OCI-LY1 (cell line): ENCODE measurements at regions not wholly inside any gene's neighbourhood (a gene's known extent, or its start where the extent isn't known, plus 50 kb on each side); places are given as distances from the start of the nearest gene placed in this dataset.

Experiments used
- EZH2 ChIP-seq: fragments of 200-600 bp; sonication (generic), shearing (Covaris generic); IDR thresholded peaks from 2 replicates; pipeline ENCODE4 v1.8.0; 2017; ENCODE audit warnings: borderline replicate concordance, mixed run types, mild to moderate bottlenecking, antibody characterized with exemption, low read length, moderate library complexity, mixed read lengths
- TF ChIP-seq, protein P1 (sequence below): fragments of 200-600 bp; sonication (generic), shearing (Covaris generic); IDR thresholded peaks from 2 replicates; pipeline ENCODE4 v1.5.1; 2017; ENCODE audit warnings: mild to moderate bottlenecking, antibody characterized with exemption, low read length, moderate library complexity, mixed read lengths

DNA sequence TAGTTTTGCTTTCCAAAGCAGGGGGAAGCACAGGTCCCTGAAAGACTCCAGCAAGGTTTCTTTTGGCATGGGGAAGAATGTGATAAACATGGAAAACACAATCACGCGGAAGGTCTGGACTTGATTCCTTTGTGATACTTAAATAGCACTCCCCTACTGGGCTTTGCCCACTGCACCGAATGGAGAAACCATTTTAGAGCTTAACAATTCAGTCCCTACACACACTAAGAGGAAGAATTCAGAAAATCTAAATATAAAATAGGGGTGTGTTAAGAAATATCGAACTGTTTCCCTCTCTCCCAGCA is 71.4 kb upstream of the NHSL1 start:
- TF ChIP-seq, protein P1, sequence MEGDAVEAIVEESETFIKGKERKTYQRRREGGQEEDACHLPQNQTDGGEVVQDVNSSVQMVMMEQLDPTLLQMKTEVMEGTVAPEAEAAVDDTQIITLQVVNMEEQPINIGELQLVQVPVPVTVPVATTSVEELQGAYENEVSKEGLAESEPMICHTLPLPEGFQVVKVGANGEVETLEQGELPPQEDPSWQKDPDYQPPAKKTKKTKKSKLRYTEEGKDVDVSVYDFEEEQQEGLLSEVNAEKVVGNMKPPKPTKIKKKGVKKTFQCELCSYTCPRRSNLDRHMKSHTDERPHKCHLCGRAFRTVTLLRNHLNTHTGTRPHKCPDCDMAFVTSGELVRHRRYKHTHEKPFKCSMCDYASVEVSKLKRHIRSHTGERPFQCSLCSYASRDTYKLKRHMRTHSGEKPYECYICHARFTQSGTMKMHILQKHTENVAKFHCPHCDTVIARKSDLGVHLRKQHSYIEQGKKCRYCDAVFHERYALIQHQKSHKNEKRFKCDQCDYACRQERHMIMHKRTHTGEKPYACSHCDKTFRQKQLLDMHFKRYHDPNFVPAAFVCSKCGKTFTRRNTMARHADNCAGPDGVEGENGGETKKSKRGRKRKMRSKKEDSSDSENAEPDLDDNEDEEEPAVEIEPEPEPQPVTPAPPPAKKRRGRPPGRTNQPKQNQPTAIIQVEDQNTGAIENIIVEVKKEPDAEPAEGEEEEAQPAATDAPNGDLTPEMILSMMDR, result no peak
- TF ChIP-seq EZH2, result no peak
